ENCODE measurements at regions not wholly inside any gene's neighbourhood (a gene's known extent, or its start where the extent isn't known, plus 50 kb on each side); places are given as distances from the start of the nearest gene placed in this dataset.

DNA sequence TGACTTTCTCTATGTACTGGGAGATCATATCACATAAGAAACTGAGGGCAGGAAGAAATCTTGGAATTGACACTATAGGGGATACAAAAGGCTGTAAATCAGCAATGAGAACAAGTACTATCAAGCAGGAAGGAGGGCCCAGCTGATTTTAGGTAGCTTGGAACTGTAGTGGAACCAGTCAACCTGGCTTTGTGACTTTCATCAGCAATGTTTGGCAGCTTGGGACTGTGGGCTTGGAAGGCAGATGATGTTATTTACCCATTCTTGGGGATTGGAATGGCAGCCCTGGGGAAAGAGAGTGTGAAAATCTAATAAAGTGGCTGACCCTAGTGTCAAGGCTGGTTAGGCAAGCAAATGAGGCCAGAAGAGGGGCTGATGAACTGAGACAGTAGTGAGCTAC is 1073.3 kb downstream of the ADGRL2 start:
- SMC1A ChIA-PET (ENCODE audit: uncharacterized antibody, unreplicated experiment) = no interaction called here
- no peak for DNase-seq (ENCODE audit: low read depth, low spot score)
- H3K4me3 ChIP-seq = no peak overlapping the region
- no TSS peak for BruUV-seq (replicated peaks)
- H3K27me3 ChIP-seq (replicated peaks in 1 of 2; ENCODE audit: control insufficient read depth in 2 of 2, insufficient read depth in 2 of 2, low read length in 1 of 2) = no peaks in the 10 kb centered on the region
- H3K27ac ChIP-seq (ENCODE audit: control insufficient read depth, insufficient read depth) = no peak overlapping the region
- POLR2A ChIA-PET = no interaction called here
- no peak for ATAC-seq
- in situ Hi-C loops (cut with MboI) (no loop called here), intact Hi-C loops (cut with micrococcal nuclease; ENCODE audit: unreplicated experiment) (no loop called here)
- CTCF ChIA-PET = interaction anchor here (0.7 kb wide), 1 partner anchor 75 kb away, joined by 3 read pairs; no protein-coding TSS in a partner anchor
- TF ChIP-seq TARDBP (IDR thresholded peaks at IDR 0.05; ENCODE audit: borderline replicate concordance) (no peak), POLR2A (IDR thresholded peaks at IDR 0.05; ENCODE audit: low read depth, low read length) (no peak), MYC (IDR thresholded peaks at IDR 0.05; ENCODE audit: insufficient read depth, insufficient read length, insufficient replicate concordance, low read length, severe bottlenecking) (no peak), CREM (IDR thresholded peaks at IDR 0.05; ENCODE audit: low read depth) (no peak), IRF4 (IDR thresholded peaks at IDR 0.05; ENCODE audit: low read depth, low read length) (no peak), EED (IDR thresholded peaks at IDR 0.05; ENCODE audit: low read depth) (no peak)
- TF ChIP-seq, protein P1, sequence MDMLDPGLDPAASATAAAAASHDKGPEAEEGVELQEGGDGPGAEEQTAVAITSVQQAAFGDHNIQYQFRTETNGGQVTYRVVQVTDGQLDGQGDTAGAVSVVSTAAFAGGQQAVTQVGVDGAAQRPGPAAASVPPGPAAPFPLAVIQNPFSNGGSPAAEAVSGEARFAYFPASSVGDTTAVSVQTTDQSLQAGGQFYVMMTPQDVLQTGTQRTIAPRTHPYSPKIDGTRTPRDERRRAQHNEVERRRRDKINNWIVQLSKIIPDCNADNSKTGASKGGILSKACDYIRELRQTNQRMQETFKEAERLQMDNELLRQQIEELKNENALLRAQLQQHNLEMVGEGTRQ (IDR thresholded peaks at IDR 0.05; ENCODE audit: borderline replicate concordance, low read depth, low read length) = no peak
- TF ChIP-seq, protein P2, sequence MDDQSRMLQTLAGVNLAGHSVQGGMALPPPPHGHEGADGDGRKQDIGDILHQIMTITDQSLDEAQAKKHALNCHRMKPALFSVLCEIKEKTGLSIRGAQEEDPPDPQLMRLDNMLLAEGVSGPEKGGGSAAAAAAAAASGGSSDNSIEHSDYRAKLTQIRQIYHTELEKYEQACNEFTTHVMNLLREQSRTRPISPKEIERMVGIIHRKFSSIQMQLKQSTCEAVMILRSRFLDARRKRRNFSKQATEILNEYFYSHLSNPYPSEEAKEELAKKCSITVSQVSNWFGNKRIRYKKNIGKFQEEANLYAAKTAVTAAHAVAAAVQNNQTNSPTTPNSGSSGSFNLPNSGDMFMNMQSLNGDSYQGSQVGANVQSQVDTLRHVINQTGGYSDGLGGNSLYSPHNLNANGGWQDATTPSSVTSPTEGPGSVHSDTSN (IDR thresholded peaks at IDR 0.05; ENCODE audit: insufficient replicate concordance, low read depth, low read length) = no peak
- H3K9ac ChIP-seq (ENCODE audit: control insufficient read depth, insufficient read depth, low read length) = no peak overlapping the region
- RAD21 ChIA-PET (ENCODE audit: unreplicated experiment) = no interaction called here
- no peaks in the 10 kb centered on the region for H3K9me3 ChIP-seq (replicated peaks; ENCODE audit: control insufficient read depth, insufficient read depth, low read length)
- H2AFZ ChIP-seq (ENCODE audit: control insufficient read depth, low read depth, low read length) = no peak overlapping the region
- H3K4me1 ChIP-seq (ENCODE audit: control insufficient read depth, insufficient read depth, low read length) = no peaks in the 10 kb centered on the region
- no peaks in the 10 kb centered on the region for H3K36me3 ChIP-seq (ENCODE audit: control insufficient read depth in 2 of 2, insufficient read depth in 2 of 2, low read length in 1 of 2)
- H4K20me1 ChIP-seq (ENCODE audit: control insufficient read depth, insufficient read depth) = no peaks in the 10 kb centered on the region
- H3K4me2 ChIP-seq (ENCODE audit: control insufficient read depth, insufficient read depth) = no peak overlapping the region
- H3K79me2 ChIP-seq (ENCODE audit: control insufficient read depth, insufficient read depth, low read length) = no peaks in the 10 kb centered on the region
- FAIRE-seq = no peak
